ENCODE measurements at regions not wholly inside any gene's neighbourhood (a gene's known extent, or its start where the extent isn't known, plus 50 kb on each side); places are given as distances from the start of the nearest gene placed in this dataset.

GRCh38 chr6:82076916-82077315, 170.6 kb downstream of the IBTK start:
- POLR2A ChIA-PET: no interaction called here
- no peak for TF ChIP-seq CTCF (IDR thresholded peaks at IDR 0.05; ENCODE audit: insufficient read depth, low read depth, low read length)
- no peaks in the 10 kb centered on the region for H3K27me3 ChIP-seq (ENCODE audit: control insufficient read depth, insufficient read depth, low read length)
- H3K4me3 ChIP-seq (ENCODE audit: low read depth, low read length): no peak overlapping the region
- no peaks in the 10 kb centered on the region for H3K36me3 ChIP-seq (ENCODE audit: control insufficient read depth, insufficient read depth, low read length)
- CTCF ChIA-PET: interaction anchor here (0.7 to 1.8 kb wide), 4 partner anchors 36 to 466 kb away, joined by 3 to 5 read pairs (median 4); no protein-coding TSS in a partner anchor
- no peak for DNase-seq (ENCODE audit: low read depth)

- no peak for DNase-seq (ENCODE audit: low read depth)
- CTCF ChIA-PET: interaction anchor here (2.3 kb wide), 1 partner anchor 103 kb away, joined by 8 read pairs; no protein-coding TSS in a partner anchor
- no peak for TF ChIP-seq CTCF (IDR thresholded peaks at IDR 0.05; ENCODE audit: insufficient read depth, low read depth, low read length)
- POLR2A ChIA-PET: no interaction called here
- Histone ChIP-seq H3K27me3 (ENCODE audit: control insufficient read depth, insufficient read depth, low read length) (no peaks in the 10 kb centered on the region), H3K4me3 (ENCODE audit: low read depth, low read length) (no peak overlapping the region), H3K36me3 (ENCODE audit: control insufficient read depth, insufficient read depth, low read length) (no peaks in the 10 kb centered on the region)
Measured at GRCh38 chr6:82074556-82074955, 173.0 kb downstream of the IBTK start.

- no peak for TF ChIP-seq CTCF (IDR thresholded peaks at IDR 0.05; ENCODE audit: insufficient read depth, low read depth, low read length)
- Histone ChIP-seq H3K36me3 (ENCODE audit: control insufficient read depth, insufficient read depth, low read length) (no peaks in the 10 kb centered on the region), H3K4me3 (ENCODE audit: low read depth, low read length) (no peak overlapping the region), H3K27me3 (ENCODE audit: control insufficient read depth, insufficient read depth, low read length) (no peaks in the 10 kb centered on the region)
- no peak for DNase-seq (ENCODE audit: low read depth)
- POLR2A ChIA-PET: no interaction called here
- CTCF ChIA-PET: interaction anchor here (2.3 to 2.5 kb wide), 2 partner anchors 15 to 104 kb away, joined by 8 to 9 read pairs; no protein-coding TSS in a partner anchor
Measured at GRCh38 chr6:82073484-82073883, 174.1 kb downstream of the IBTK start.

GRCh38 chr6:82072751-82073150, 174.8 kb downstream of the IBTK start:
- CTCF ChIA-PET: interaction anchor here (1.1 to 2.5 kb wide), 2 partner anchors 12 to 14 kb away, joined by 4 to 9 read pairs; no protein-coding TSS in a partner anchor

DNA sequence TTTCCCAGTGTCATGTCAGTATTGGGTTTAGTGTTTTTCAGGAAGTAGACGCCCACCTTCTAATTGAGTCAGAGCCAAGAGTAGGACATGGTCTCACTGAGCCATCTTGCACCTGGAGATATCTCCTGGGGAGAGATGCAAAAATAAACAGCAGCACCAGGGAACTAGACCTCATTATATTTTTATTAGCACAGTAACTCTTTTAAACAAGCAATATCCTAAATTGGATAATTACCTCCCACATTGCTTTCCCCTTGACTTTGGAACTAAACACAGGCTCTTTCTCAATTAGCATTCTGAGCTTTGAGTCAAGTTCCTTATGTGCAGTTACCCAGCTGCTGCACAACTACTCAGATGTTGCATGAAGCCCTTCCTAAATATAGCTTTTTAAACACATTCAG, 175.4 kb downstream of the IBTK start:
- no peaks in the 10 kb centered on the region for H3K36me3 ChIP-seq (ENCODE audit: control insufficient read depth, insufficient read depth, low read length)
- DNase-seq (ENCODE audit: low read depth): no peak
- CTCF ChIA-PET: interaction anchor here (1.1 to 2.5 kb wide), 2 partner anchors 12 to 14 kb away, joined by 4 to 9 read pairs; no protein-coding TSS in a partner anchor

More at GRCh38 chr6:82072751-82073150, 174.8 kb downstream of the IBTK start:
- no peak overlapping the region for H3K4me3 ChIP-seq (ENCODE audit: low read depth, low read length)
- TF ChIP-seq CTCF (IDR thresholded peaks at IDR 0.05; ENCODE audit: insufficient read depth, low read depth, low read length): no peak
- no peaks in the 10 kb centered on the region for H3K27me3 ChIP-seq (ENCODE audit: control insufficient read depth, insufficient read depth, low read length)
- DNase-seq (ENCODE audit: low read depth): peak; percentile 49
- POLR2A ChIA-PET: no interaction called here
- no peaks in the 10 kb centered on the region for H3K36me3 ChIP-seq (ENCODE audit: control insufficient read depth, insufficient read depth, low read length)

More for the DNA sequence above, 175.4 kb downstream of the IBTK start:
- no peak overlapping the region for H3K4me3 ChIP-seq (ENCODE audit: low read depth, low read length)
- POLR2A ChIA-PET: no interaction called here
- TF ChIP-seq CTCF (IDR thresholded peaks at IDR 0.05; ENCODE audit: insufficient read depth, low read depth, low read length): no peak
- H3K27me3 ChIP-seq (ENCODE audit: control insufficient read depth, insufficient read depth, low read length): no peaks in the 10 kb centered on the region
